PC-9 (cell line): ENCODE measurements at regions not wholly inside any gene's neighbourhood (a gene's known extent, or its start where the extent isn't known, plus 50 kb on each side); places are given as distances from the start of the nearest gene placed in this dataset.

ENCODE experiments used
- BruUV-seq: library from RNA; stranded (reverse); fragments of 400-500 nt; replicated peaks from 2 replicates; lab custom pipeline; 2021; lab: Mats Ljungman, UMichigan
- CTCF ChIA-PET: fragments of 300-600 bp; sonication (Branson Sonifier 250); formaldehyde crosslinking; loops from one replicate; lab custom pipeline; 2022; ENCODE audit warnings: antibody characterized with exemption; lab: Charles Lee
- POLR2A ChIA-PET: fragments of 300-600 bp; sonication (Branson Sonifier 250); formaldehyde crosslinking; loops from one replicate; lab custom pipeline; 2022; ENCODE audit warnings: antibody characterized with exemption; ENCODE audit not compliant: unreplicated experiment; lab: Charles Lee
- DNase-seq, 2 experiments: peaks; one replicate each; pipeline versions ENCODE4 v3.0.0 to v3.0.0-alpha.2; 2015 to 2022; ENCODE audit warnings: mixed read lengths in 1 of 2
- H2AFZ ChIP-seq: fragments of 200-600 bp; sonication (generic); 2 replicates; pipeline ENCODE4 v1.8.1; 2017; ENCODE audit warnings: antibody characterized with exemption
- H3F3A ChIP-seq: fragments of 200-600 bp; sonication (generic); 2 replicates; pipeline ENCODE4 v1.8.1; 2017; ENCODE audit warnings: antibody characterized with exemption, mild to moderate bottlenecking, low read depth; ENCODE audit not compliant: insufficient read depth
- H3K27ac ChIP-seq: fragments of 200-600 bp; sonication (generic); 2 replicates; pipeline ENCODE4 v1.6.1; 2016; ENCODE audit warnings: mixed run types
- H3K27me3 ChIP-seq: fragments of 200-600 bp; sonication (generic); 2 replicates; pipeline ENCODE4 v1.6.1; 2016; ENCODE audit warnings: low read depth, mixed run types; ENCODE audit not compliant: insufficient read depth
- H3K36me3 ChIP-seq: fragments of 200-600 bp; sonication (generic); 2 replicates; pipeline ENCODE4 v1.6.1; 2016; ENCODE audit warnings: low read depth, mixed run types
- H3K4me1 ChIP-seq: fragments of 200-600 bp; sonication (generic); replicated peaks from 2 replicates; pipeline ENCODE4 v1.6.1; 2016; ENCODE audit warnings: mixed run types; ENCODE audit not compliant: insufficient read depth
- H3K4me2 ChIP-seq: fragments of 200-600 bp; sonication (generic); 2 replicates; pipeline ENCODE4 v1.6.1; 2017; ENCODE audit warnings: mixed run types
- H3K4me3 ChIP-seq: fragments of 200-600 bp; sonication (generic); 2 replicates; pipeline ENCODE4 v1.6.1; 2016; ENCODE audit warnings: mixed run types
- H3K79me2 ChIP-seq: fragments of 200-600 bp; sonication (generic); 2 replicates; pipeline ENCODE4 v1.6.1; 2017; ENCODE audit warnings: low read depth, mixed run types
- H3K9me2 ChIP-seq: fragments of 200-600 bp; sonication (generic); 2 replicates; pipeline ENCODE4 v1.8.1; 2017; ENCODE audit warnings: mild to moderate bottlenecking; ENCODE audit not compliant: insufficient read depth
- H3K9me3 ChIP-seq: fragments of 200-600 bp; sonication (generic); 2 replicates; pipeline ENCODE4 v1.8.1; 2016; ENCODE audit warnings: low read depth; ENCODE audit not compliant: insufficient read depth
- H4K20me1 ChIP-seq: fragments of 200-600 bp; sonication (generic); 2 replicates; pipeline ENCODE4 v1.8.1; 2017; ENCODE audit not compliant: insufficient read depth
- CTCF ChIP-seq: fragments of 200-600 bp; sonication (generic); conservative IDR thresholded peaks from 2 replicates; pipeline ENCODE4 v1.6.1; 2017; ENCODE audit warnings: mixed run types, antibody characterized with exemption, mild to moderate bottlenecking, moderate library complexity
- EZH2 ChIP-seq: fragments of 200-600 bp; sonication (generic); IDR thresholded peaks from 2 replicates; pipeline ENCODE4 v1.8.0; 2017; ENCODE audit warnings: antibody characterized with exemption, low read depth
- intact Hi-C: fragments of 100-400 bp; cut with micrococcal nuclease; formaldehyde crosslinking; loops from one replicate; pipeline ENCODE4 v1.10.0; 2022; ENCODE audit not compliant: unreplicated experiment

- Histone ChIP-seq H3K27me3 (no peaks in the 10 kb centered on the region), H3K4me1 (peaks cover 21% of the 10 kb centered on the region), H3F3A (peaks cover 10% of the 10 kb centered on the region; the same call in 1 of the 2 replicates), H3K4me3 (no peak overlapping the region), H3K4me2 (no peak overlapping the region), H3K9me3 (0 out of 2 replicates have a peak, but pooled peaks cover 8% of the 10 kb centered on the region), H3K27ac (no peak overlapping the region), H3K79me2 (no peaks in the 10 kb centered on the region), H3K9me2 (no peaks in the 10 kb centered on the region), H4K20me1 (no peaks in the 10 kb centered on the region), H2AFZ (no peak overlapping the region), H3K36me3 (no peaks in the 10 kb centered on the region)
- ChIA-PET CTCF (interaction anchor here (1.4 kb wide), 1 partner anchor 20 kb away, joined by 4 read pairs; no protein-coding TSS in a partner anchor), POLR2A (no interaction called here)
- no peak for TF ChIP-seq CTCF
- DNase-seq = no peak
- intact Hi-C loops = no loop called here
- BruUV-seq = no TSS peak
Measured at GRCh38 chr3:16088496-16088895, 86.0 kb upstream of the GALNT15 start.

GRCh38 chr3:16089521-16089920 is 85.0 kb upstream of the GALNT15 start:
- Histone ChIP-seq H3K79me2 (no peaks in the 10 kb centered on the region), H3K4me2 (0 out of 2 replicates have a peak overlapping the region, but pooled peaks have one; percentile 3), H3K4me3 (no peak overlapping the region), H3F3A (peaks cover 10% of the 10 kb centered on the region; the same call in 1 of the 2 replicates), H3K27ac (no peak overlapping the region), H3K27me3 (no peaks in the 10 kb centered on the region), H3K9me3 (0 out of 2 replicates have a peak, but pooled peaks cover 8% of the 10 kb centered on the region), H4K20me1 (no peaks in the 10 kb centered on the region), H3K9me2 (no peaks in the 10 kb centered on the region), H3K36me3 (no peaks in the 10 kb centered on the region), H2AFZ (no peak overlapping the region), H3K4me1 (peaks cover 21% of the 10 kb centered on the region)
- TF ChIP-seq EZH2 = no peak
- no peak for TF ChIP-seq CTCF
- no TSS peak for BruUV-seq
- intact Hi-C loops = no loop called here
- POLR2A ChIA-PET = no interaction called here
- no peak for DNase-seq
- CTCF ChIA-PET = interaction anchor here (1.4 kb wide), 1 partner anchor 21 kb away, joined by 4 read pairs; no protein-coding TSS in a partner anchor

GRCh38 chr3:16090024-16090423 is 84.5 kb upstream of the GALNT15 start:
- H3K27ac ChIP-seq = no peak overlapping the region
- no TSS peak for BruUV-seq
- 0 out of 2 replicates have a peak, but pooled peaks cover 8% of the 10 kb centered on the region for H3K9me3 ChIP-seq
- peak; percentile 5 to 80 for DNase-seq
- no peak for TF ChIP-seq EZH2
- no peak for TF ChIP-seq CTCF
- no peak overlapping the region for H3K4me3 ChIP-seq
- CTCF ChIA-PET = no interaction called here
- H3K4me2 ChIP-seq = peak overlapping the region; percentile 3; the same call in 1 of the 2 replicates
- peaks cover 21% of the 10 kb centered on the region for H3K4me1 ChIP-seq
- no peaks in the 10 kb centered on the region for H4K20me1 ChIP-seq
- no peak overlapping the region for H2AFZ ChIP-seq
- POLR2A ChIA-PET = interaction anchor here (0.7 kb wide), 1 partner anchor 21 kb away, joined by 5 read pairs; no protein-coding TSS in a partner anchor
- intact Hi-C loops = no loop called here
- H3F3A ChIP-seq = peaks cover 10% of the 10 kb centered on the region; the same call in 1 of the 2 replicates
- no peaks in the 10 kb centered on the region for H3K9me2 ChIP-seq
- H3K36me3 ChIP-seq = no peaks in the 10 kb centered on the region
- no peaks in the 10 kb centered on the region for H3K27me3 ChIP-seq
- no peaks in the 10 kb centered on the region for H3K79me2 ChIP-seq
